ENCODE measurements at regions not wholly inside any gene's neighbourhood (a gene's known extent, or its start where the extent isn't known, plus 50 kb on each side); places are given as distances from the start of the nearest gene placed in this dataset.

- H3K79me2 ChIP-seq (ENCODE audit: insufficient read depth, low read length): no peaks in the 10 kb centered on the region
- ChIA-PET RAD21 (ENCODE audit: low non-redundant PET in 1 of 2, low total read pairs in 2 of 2, uncharacterized antibody in 2 of 2, unreplicated experiment in 2 of 2) (no interaction called here), CTCF (no interaction called here), POLR2A (no interaction called here)
- BruUV-seq (replicated peaks): no TSS peak
- H3K4me3 ChIP-seq (replicated peaks in 1 of 2; ENCODE audit: low read depth in 1 of 2, low read length in 2 of 2): no peak overlapping the region
- H3K9me3 ChIP-seq (ENCODE audit: control insufficient read depth in 1 of 2, insufficient read depth in 1 of 2, low read depth in 1 of 2, low read length in 2 of 2): no peaks in the 10 kb centered on the region
- H3K9me2 ChIP-seq (ENCODE audit: insufficient read depth): no peaks in the 10 kb centered on the region
- no peak overlapping the region for H3K9ac ChIP-seq (ENCODE audit: low read length)
- no peak overlapping the region for H2AFZ ChIP-seq (ENCODE audit: low read depth, low read length, poor library complexity, severe bottlenecking)
- H4K20me1 ChIP-seq (ENCODE audit: insufficient read depth): no peaks in the 10 kb centered on the region
- DNase-seq (ENCODE audit: low read depth, low spot score) (no peak), ATAC-seq (no peak)
- no peak overlapping the region for H3K27ac ChIP-seq (ENCODE audit: low read depth, low read length)
- TF ChIP-seq, protein P1, sequence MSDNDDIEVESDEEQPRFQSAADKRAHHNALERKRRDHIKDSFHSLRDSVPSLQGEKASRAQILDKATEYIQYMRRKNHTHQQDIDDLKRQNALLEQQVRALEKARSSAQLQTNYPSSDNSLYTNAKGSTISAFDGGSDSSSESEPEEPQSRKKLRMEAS (IDR thresholded peaks at IDR 0.05): no peak
- TF ChIP-seq ZBTB33 (IDR thresholded peaks at IDR 0.05; ENCODE audit: extremely low read depth, insufficient replicate concordance, low read length) (no peak), SP1 (IDR thresholded peaks at IDR 0.05; ENCODE audit: low read depth) (no peak), EGR1 (IDR thresholded peaks at IDR 0.05; ENCODE audit: low read depth) (no peak), RAD21 (IDR thresholded peaks at IDR 0.05; ENCODE audit: low read depth) (no peak), REST (IDR thresholded peaks at IDR 0.05; ENCODE audit: low read depth) (no peak), EZH2 (IDR thresholded peaks at IDR 0.05) (no peak)
- intact Hi-C loops (cut with micrococcal nuclease): no loop called here
- H3K4me2 ChIP-seq (ENCODE audit: low read length): no peak overlapping the region
- H3K36me3 ChIP-seq (ENCODE audit: control insufficient read depth in 1 of 2, insufficient read depth in 2 of 2, low read length in 2 of 2): no peaks in the 10 kb centered on the region
- H3K27me3 ChIP-seq (ENCODE audit: insufficient read depth, low read length): no peaks in the 10 kb centered on the region
- H3K4me1 ChIP-seq (ENCODE audit: control insufficient read depth in 1 of 2, insufficient read depth in 2 of 2, low read length in 2 of 2): no peaks in the 10 kb centered on the region
Observed at GRCh38 chr2:175612280-175612679, 389.8 kb downstream of the LNPK start.
